Skin of body (tissue), 1 donor: ENCODE measurements at regions not wholly inside any gene's neighbourhood (a gene's known extent, or its start where the extent isn't known, plus 50 kb on each side); places are given as distances from the start of the nearest gene placed in this dataset.

Experiments
- DNase-seq: peaks from one replicate; lab custom pipeline; 2025; lab: John Stamatoyannopoulos, UW

DNA sequence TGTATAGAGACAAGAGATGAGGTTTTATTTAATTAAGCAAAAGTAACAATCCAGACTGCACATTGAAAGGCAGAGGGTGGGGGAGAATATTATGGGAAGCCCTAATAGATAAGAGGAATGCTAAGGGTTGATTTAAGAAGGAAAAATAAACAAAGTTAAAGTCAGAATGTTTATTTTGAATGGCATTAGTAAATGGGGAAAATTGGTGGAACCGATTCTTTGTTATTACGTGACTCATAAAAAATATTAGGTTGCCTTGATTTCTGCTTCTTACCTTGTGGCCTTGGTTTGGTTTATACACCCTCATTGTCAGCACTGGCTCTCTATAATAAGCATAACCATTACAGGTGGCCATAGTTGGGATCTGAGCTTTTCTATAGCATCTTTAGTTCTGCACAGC is 674.8 kb upstream of the CITED2 start:
- DNase-seq: no peak

DNA sequence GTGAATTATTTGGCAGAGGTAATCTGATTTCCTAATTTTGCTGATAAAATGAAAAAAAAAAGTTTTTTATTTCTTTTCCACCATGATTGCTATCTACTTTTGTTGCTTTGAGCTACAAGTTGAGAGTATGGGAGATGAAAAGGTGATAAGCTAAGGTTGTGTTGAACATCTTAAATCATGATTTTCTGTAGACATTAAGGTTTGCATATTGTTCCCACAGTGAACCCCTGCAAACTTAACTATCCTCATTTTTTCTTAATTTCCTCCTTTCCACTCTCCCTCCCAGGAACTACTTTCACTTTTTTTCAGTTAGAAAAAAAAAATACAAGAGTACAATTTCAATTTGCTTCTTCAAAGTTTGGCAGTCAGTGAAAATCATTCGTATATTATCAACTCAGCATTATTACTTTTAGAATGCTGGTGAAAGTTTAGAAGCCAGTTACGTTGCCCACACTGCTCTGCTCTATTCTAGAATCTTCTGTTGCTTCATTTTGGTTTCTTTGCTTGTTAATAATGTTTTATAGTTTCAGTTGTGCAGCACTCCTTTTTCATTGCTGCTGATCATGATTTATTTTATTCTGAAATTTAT is 673.8 kb upstream of the CITED2 start:
- no peak for DNase-seq

GRCh38 chr6:140047321-140047720 is 672.9 kb upstream of the CITED2 start:
- no peak for DNase-seq

GRCh38 chr6:140046016-140046632 is 671.7 kb upstream of the CITED2 start:
- DNase-seq: no peak

DNA sequence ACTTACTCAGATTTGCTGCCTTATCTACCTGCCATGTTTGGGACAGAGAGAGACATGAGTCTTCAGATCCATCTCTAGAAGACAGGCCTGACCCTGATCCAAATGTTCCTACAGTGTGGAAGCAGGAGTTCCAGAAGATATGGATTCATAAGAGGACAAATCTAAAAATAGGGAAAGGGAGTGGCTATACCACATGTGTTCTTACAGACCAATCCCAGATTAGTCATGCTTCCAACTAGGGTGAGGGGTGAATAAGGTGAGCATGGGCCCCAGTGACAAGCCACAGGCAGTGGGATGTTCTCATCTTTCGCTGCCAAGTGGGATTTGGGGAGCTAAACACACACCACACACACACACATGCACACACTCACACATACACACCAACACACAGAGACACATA is 670.7 kb upstream of the CITED2 start:
- no peak for DNase-seq

DNA sequence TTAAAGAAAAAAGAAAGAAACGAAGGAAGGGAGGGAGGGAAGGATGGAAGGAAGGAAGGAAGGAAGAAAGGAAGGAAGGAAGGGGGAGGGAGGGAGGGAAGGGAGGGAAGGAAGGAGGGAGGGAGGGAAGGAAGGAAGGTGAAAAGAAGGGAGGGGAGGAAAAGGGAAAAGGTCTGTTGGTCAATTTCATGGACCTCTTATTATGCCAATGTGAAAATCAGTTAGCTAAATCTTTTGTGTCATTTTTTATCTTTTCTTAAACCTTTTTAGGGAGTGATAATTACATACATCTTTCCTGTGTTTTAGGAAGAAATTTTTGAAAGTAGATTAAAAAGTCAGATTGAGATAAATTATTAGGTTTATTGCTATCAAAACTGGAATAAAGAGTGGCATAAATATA is 670.2 kb upstream of the CITED2 start:
- no peak for DNase-seq

- DNase-seq: no peak
Measured at GRCh38 chr6:140043762-140044378, 669.4 kb upstream of the CITED2 start.

GRCh38 chr6:140043357-140043756 is 668.9 kb upstream of the CITED2 start:
- no peak for DNase-seq

DNA sequence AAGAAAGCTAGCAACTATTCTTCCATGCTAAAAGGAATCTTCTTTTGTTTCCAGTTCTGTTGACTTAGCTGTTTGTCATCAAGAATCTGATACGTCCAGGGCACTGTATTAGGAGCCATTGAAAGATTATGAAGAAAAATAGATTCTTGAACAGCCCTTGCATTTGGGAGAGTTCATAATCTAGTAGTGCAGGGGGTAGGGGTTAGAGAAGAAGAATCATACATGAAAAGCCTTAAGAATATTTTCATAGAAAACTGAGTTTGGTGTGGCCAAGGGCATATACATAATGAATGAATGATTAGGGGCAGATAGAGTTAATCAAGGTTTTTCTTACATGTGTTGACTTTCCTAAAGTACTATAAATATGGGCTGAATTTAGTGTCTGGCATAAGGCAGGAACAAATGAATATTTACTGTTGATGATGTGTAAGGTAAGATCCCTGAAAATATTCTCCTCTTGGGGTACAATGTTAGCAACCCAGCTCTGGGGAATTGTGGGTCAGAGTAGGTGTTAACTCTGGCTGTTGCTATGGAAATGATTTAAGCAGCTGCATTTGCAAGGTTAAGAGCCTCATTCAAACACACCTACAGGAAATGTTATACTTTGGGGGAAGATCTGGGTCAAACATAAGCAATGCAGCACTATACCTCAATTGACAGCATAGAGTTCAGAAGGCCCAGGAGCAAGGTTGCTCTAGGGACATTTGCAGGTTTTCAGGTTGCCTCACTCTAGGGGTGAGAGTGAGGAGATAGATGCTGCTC is 667.3 kb upstream of the CITED2 start:
- DNase-seq: no peak

- DNase-seq: no peak
Measured at GRCh38 chr6:140041056-140041455, 666.6 kb upstream of the CITED2 start.

DNA sequence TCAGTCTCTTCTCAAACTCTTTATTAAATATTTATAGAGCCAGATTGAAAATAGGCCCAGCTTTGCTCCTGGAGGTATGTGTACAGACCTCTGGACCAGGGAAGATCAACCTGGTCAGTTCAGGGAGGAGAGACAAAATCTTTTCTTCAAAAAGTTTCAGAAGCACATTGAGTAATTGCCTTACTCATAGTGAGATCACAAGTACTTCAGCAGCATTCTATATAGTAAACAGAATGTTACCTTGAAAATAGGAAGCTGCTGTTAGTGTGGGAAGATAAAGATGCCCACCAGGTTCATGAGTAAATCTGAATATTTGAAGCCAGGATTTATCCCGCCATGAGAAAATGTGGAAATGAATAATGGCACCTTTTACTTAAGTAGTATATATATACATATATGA is 665.9 kb upstream of the CITED2 start:
- DNase-seq: no peak

GRCh38 chr6:140039364-140039763 is 664.9 kb upstream of the CITED2 start:
- no peak for DNase-seq

DNA sequence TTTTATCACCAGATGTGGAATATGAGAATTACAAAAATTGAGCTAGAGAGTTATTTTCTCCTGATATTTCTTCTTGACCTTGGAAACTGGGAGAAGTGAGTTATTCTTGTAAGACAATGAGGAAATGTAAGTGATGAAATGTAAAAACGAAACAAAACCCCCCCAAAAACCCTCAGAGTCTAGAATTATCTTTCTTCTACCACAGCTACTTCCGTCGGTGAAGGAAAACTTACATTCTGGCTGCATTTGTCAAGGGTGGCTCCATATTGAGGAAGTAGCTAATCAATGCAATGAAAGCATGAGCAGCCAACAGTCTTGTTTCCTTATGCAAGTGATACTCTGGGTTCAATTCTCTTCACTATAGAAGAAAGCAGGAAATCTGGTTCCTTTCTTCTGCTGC is 661.7 kb upstream of the CITED2 start:
- no peak for DNase-seq

DNA sequence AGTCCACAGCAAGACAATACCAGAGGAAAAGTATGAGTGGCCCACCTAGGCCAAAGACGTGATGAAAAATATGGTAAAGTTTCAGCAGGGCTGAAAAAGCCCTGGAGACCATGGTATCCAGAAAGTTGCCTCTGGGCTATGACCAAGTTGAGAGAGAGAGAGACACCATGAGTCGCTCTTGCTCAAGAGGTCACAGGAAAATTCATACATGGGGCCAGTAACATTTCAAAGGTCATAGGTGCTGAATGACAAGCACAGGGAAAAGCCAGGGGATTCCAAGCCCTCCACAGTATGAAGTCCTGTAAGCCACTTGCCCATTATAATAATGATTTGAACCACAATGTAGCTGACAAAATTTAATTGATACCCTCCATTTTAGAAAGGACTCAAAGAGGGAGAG is 657.7 kb upstream of the CITED2 start:
- no peak for DNase-seq

- DNase-seq: no peak
Measured at GRCh38 chr6:140029551-140029950, 655.1 kb upstream of the CITED2 start.

DNA sequence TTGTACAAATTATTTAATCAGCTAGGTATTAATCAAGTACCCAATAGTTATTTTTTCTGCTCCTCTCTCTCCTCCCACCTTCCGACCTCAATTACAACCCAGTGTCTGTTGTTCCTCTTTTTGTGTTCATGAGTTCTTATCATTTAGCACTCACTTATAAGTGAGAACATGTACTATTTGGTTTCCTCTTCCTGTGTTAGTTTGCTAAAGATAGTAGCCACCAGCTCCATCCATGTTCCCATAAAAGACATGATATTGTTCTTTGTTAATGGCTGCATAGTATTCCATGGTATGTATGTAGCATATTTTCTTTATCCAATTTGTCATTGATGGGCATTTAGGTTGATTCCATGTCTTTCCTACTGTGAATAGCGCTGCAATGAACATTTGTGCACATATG is 652.8 kb upstream of the CITED2 start:
- DNase-seq: no peak

GRCh38 chr6:140026546-140026945 is 652.1 kb upstream of the CITED2 start:
- no peak for DNase-seq

DNA sequence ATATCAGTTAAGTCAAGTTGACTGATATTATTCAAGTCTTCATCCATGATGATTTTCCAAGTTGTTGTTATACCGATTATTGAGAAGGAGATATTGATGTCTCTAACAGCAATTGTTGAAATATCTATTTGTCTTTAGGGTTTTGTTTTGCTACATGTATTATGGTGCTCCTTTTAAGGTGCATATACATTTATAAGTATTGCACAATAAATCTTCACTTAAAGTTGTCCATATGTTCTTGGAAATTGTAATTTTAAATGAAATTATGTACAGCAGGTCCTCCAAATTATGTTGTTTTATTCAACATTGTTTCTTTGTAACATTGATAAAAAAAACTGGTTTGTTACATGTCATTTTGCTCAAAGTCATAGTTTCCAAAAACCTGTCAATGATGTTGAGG is 650.7 kb upstream of the CITED2 start:
- no peak for DNase-seq

- no peak for DNase-seq
Measured at GRCh38 chr6:140020207-140020791, 645.9 kb upstream of the CITED2 start.

GRCh38 chr6:140018588-140018987 is 644.1 kb upstream of the CITED2 start:
- DNase-seq: no peak

DNA sequence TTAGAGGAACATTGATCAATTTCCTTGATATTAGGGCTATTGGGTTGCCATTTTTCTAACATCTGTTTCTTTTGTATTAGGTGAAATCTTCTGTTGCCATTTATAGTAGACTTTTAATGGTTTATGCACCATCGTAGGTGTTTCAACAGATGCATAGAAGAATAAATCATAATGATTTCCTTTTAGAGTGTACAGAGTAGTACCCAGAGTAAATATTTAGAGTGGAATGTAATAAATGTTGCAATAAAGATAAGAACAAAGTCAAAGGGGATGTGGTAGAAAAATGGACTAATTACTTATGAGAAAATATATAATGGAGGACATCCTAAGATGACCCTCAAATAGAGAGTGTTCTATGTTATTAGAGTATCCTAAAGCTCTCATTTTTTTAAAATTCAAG is 643.0 kb upstream of the CITED2 start:
- DNase-seq: no peak

- DNase-seq: no peak
Measured at GRCh38 chr6:140012150-140012549, 637.7 kb upstream of the CITED2 start.
